LNCAP (cell line): ENCODE measurements at regions not wholly inside any gene's neighbourhood (a gene's known extent, or its start where the extent isn't known, plus 50 kb on each side); places are given as distances from the start of the nearest gene placed in this dataset.

Experiments used
- CTCF ChIP-seq: fragments of 450-650 bp; IDR thresholded peaks from 2 replicates; pipeline ENCODE4 v1.5.1; 2017; ENCODE audit warnings: mild to moderate bottlenecking

DNA sequence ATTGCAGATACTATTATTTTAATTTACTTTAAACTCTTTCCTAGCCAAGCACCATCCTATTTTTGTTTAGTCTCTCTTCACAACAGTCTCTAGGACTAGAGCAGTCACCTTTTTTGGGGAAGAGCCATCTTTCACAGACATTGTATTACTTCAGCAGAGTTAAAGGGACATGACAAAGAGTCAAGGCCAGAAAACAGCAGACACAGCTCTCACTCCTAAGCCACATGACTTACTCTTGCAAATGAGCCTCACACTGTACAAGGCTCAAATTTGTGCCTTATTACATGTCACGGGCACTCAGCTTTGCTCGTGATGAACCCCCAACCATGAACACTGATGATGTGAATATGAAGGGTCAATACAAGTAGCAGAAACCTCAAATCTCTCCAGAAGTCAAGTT is 104.3 kb downstream of the ZNF608 start:
- TF ChIP-seq CTCF = no peak

DNA sequence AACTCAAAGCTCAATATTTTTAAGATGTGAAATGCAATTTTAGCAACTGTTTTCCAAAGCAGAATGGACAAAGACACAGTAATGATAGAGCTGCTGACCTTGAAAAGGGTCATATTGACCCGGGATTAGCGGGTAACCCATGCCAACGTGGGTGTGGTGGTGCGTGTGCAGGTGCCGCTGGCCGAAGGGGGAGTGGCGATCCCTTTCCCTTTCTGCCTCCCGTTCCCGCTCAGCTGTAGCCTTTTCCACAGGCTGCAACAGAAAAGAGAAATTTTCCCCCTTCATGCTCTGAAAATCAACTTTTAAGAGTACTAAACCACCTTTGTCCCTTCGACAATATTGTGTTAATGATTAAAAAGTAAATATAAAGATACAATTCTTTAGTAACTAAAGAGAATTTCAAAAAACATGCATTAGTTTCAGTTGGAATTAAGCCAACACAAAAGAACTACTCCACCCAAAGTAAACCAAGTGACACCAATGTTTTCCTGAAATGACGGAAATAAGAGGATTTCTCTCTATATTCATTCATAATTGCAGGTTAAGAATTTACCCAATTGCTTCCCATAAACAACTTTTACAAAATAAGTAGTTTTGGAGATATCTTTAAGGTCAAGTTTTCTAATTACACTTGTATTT is 105.2 kb downstream of the ZNF608 start:
- TF ChIP-seq CTCF = no peak

DNA sequence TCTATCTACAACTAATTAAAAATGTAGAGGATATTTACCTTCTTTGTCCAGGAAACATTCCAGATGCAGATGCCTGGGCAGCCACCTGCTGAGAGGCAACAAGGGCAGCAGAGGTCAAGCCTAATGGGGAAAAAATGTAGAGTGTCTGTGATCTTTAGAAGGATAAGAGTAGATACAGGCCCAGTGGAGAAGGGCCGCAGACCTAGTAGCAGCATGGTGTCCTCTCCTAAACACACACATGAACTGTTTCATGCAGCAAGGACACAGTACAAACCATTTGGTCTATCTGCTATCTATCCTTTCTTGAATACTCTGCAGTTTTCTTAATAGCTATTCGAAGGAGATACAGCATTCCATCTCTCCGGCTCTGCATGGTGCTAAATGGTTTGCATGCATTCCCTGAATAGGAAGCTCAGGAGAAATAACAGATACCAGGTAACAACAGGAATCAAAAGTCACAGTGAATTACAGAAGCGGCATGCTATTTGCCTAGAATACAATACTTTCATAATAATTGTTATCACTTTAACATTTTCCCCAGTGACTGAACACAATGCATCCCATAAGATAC is 107.3 kb downstream of the ZNF608 start:
- no peak for TF ChIP-seq CTCF

DNA sequence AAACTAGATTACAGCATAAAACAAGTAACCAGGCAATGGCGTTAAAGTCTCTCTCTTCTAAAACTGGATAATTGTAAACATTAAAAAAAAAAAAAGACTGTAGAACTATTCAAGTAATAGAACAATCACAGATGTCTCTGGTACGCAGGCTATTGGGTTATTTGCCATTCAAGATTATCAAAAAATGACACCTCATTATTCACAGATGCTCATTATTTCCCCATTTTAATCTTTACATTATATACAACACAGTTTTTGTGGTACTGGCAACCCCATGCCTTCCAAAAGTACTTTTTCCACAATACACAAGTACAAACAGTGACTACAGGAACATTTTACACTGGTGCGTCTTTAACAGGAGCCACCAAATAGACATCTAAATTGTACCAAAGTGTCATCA is 109.4 kb downstream of the ZNF608 start:
- TF ChIP-seq CTCF = no peak

- no peak for TF ChIP-seq CTCF
Observed at GRCh38 chr5:124634741-124635323, 111.6 kb downstream of the ZNF608 start.

- no peak for TF ChIP-seq CTCF
Observed at GRCh38 chr5:124634228-124634739, 112.2 kb downstream of the ZNF608 start.

GRCh38 chr5:124633209-124633608 is 113.2 kb downstream of the ZNF608 start:
- TF ChIP-seq CTCF = no peak
